Activated naive CD4-positive, alpha-beta T cell treated with anti-CD3 and anti-CD28 coated beads for 36 hours (primary cell): ENCODE measurements at regions not wholly inside any gene's neighbourhood (a gene's known extent, or its start where the extent isn't known, plus 50 kb on each side); places are given as distances from the start of the nearest gene placed in this dataset.
"Not testable (repeated sequence)": the region's sequence is repeated elsewhere in the genome, so short reads cannot be mapped to it uniquely, and the experiment has no call there.

Experiments used
- CTCF ChIA-PET: fragments of 350-600 bp; sonication (Branson Sonifier 250); formaldehyde crosslinking; loops from one replicate; lab custom pipeline; 2021; ENCODE audit warnings: antibody characterized with exemption; lab: Charles Lee
- DNase-seq: peaks from one replicate; pipeline ENCODE4 v3.0.0-alpha.2; 2020
- H3K27ac Mint-ChIP-seq: one replicate; pipeline ENCODE4 v1.8.0; 2021; ENCODE audit warnings: mild to moderate bottlenecking, mixed read lengths
- H3K27me3 Mint-ChIP-seq: one replicate; pipeline ENCODE4 v1.8.0; 2021; ENCODE audit warnings: low read depth, mixed read lengths
- H3K36me3 Mint-ChIP-seq: one replicate; pipeline ENCODE4 v1.8.0; 2021; ENCODE audit warnings: low read depth, mixed read lengths
- H3K4me1 Mint-ChIP-seq: one replicate; pipeline ENCODE4 v1.8.0; 2021; ENCODE audit warnings: low read depth, mixed read lengths
- H3K4me3 Mint-ChIP-seq: one replicate; pipeline ENCODE4 v1.8.0; 2021; ENCODE audit warnings: mild to moderate bottlenecking, moderate library complexity, mixed read lengths
- H3K9me3 Mint-ChIP-seq: one replicate; pipeline ENCODE4 v1.8.0; 2021; ENCODE audit warnings: mixed read lengths
- intact Hi-C: fragments of 100-400 bp; cut with micrococcal nuclease; formaldehyde crosslinking; loops from one replicate; pipeline ENCODE4 v1.15.1; 2023

GRCh38 chr1:207196135-207196534 lies 92.1 kb downstream of the C4BPA start:
- H3K9me3 Mint-ChIP-seq = peaks cover 22% of the 10 kb centered on the region
- DNase-seq, intact Hi-C loops, H3K36me3 Mint-ChIP-seq, H3K4me3 Mint-ChIP-seq, H3K27me3 Mint-ChIP-seq, H3K27ac Mint-ChIP-seq, CTCF ChIA-PET, H3K4me1 Mint-ChIP-seq: not testable (repeated sequence)

DNA sequence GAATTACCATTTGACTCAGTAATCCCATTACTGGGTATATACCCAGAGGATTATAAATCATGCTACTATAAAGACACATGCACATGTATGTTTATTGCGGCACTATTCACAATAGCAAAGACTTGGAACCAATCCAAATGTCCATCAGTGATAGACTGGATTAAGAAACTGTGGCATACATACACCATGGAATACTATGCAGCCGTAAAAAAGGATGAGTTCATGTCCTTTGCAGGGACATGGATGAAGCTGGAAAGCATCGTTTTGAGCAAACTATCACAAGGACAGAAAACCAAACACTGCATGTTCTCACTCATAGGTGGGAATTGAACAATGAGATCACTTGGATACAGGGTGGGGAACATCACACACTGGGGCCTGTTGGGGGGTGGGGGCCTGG lies 97.5 kb downstream of the C4BPA start:
- H3K27me3 Mint-ChIP-seq, H3K4me3 Mint-ChIP-seq, H3K4me1 Mint-ChIP-seq, H3K36me3 Mint-ChIP-seq, DNase-seq, intact Hi-C loops, H3K27ac Mint-ChIP-seq: not testable (repeated sequence)
- H3K9me3 Mint-ChIP-seq = peaks cover 28% of the 10 kb centered on the region
- CTCF ChIA-PET = interaction anchor here (0.5 kb wide), 1 partner anchor 85 kb away, joined by 3 read pairs; no protein-coding TSS in a partner anchor

DNA sequence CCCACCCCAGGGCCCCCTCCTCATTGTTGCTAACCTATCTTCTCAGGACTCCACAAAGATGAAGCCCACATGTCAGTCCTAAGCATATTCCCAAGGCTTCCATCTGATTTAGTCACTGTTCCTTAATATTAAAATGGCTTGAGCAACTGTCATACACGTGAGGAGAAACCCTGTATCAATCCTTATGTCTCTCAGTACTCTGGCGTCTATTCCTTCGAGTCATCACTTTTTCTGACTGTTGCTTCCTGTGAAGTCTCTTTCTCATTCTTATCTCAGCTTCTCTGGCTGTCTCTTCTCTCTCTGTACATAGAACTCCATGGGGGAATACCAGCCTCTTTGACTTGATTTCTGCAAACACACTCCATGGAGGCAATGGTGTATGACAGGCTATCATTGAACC lies 98.4 kb downstream of the C4BPA start:
- no peak overlapping the region for H3K27ac Mint-ChIP-seq
- intact Hi-C loops = no loop called here
- DNase-seq = no peak
- CTCF ChIA-PET = interaction anchor here (0.7 kb wide), 1 partner anchor 18 kb away, joined by 3 read pairs; no protein-coding TSS in a partner anchor
- H3K27me3 Mint-ChIP-seq = no peaks in the 10 kb centered on the region
- H3K36me3 Mint-ChIP-seq = peaks cover 4% of the 10 kb centered on the region
- peaks cover 25% of the 10 kb centered on the region for H3K9me3 Mint-ChIP-seq
- no peak overlapping the region for H3K4me3 Mint-ChIP-seq
- H3K4me1 Mint-ChIP-seq = peaks cover 5% of the 10 kb centered on the region

- peaks cover 5% of the 10 kb centered on the region for H3K4me1 Mint-ChIP-seq
- intact Hi-C loops = no loop called here
- H3K27ac Mint-ChIP-seq = no peak overlapping the region
- H3K27me3 Mint-ChIP-seq = no peaks in the 10 kb centered on the region
- H3K4me3 Mint-ChIP-seq = no peak overlapping the region
- CTCF ChIA-PET = no interaction called here
- no peak for DNase-seq
- peaks cover 23% of the 10 kb centered on the region for H3K9me3 Mint-ChIP-seq
- H3K36me3 Mint-ChIP-seq = peaks cover 7% of the 10 kb centered on the region
Observed at GRCh38 chr1:207203541-207203940, 99.5 kb downstream of the C4BPA start.

DNA sequence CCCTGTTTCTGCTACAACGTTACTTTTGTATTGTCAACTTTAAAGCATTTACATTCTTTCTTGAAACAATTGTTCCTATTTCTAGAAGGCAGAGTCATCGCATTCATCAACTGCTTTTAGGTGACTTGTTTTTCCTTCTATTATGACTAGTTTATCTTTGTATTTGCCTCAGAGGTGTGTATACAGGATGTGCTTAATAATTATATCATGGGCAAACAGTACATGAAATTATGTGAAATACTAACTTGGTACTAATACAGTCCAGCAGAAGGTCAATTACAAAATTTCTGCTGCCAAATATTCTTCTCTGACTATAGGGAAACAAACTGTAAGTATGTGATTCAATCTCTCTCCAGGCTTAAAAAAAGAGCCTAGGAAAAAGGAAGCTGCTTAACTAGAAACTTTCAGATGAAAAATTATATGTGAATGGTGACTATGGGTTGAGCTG lies 101.6 kb downstream of the C4BPA start:
- Mint-ChIP-seq H3K9me3 (peaks cover 17% of the 10 kb centered on the region), H3K36me3 (peaks cover 7% of the 10 kb centered on the region), H3K27me3 (no peaks in the 10 kb centered on the region), H3K4me1 (peaks cover 5% of the 10 kb centered on the region), H3K27ac (no peak overlapping the region), H3K4me3 (no peak overlapping the region)
- CTCF ChIA-PET = no interaction called here
- intact Hi-C loops = no loop called here
- no peak for DNase-seq

- H3K27me3 Mint-ChIP-seq, DNase-seq, H3K27ac Mint-ChIP-seq, intact Hi-C loops, CTCF ChIA-PET, H3K4me1 Mint-ChIP-seq, H3K4me3 Mint-ChIP-seq, H3K36me3 Mint-ChIP-seq: not testable (repeated sequence)
- peaks cover 12% of the 10 kb centered on the region for H3K9me3 Mint-ChIP-seq
Observed at GRCh38 chr1:207208691-207209090, 104.7 kb downstream of the C4BPA start.

GRCh38 chr1:207214453-207214852 lies 107.0 kb upstream of the CD55 start:
- CTCF ChIA-PET = no interaction called here
- H3K27me3 Mint-ChIP-seq = no peaks in the 10 kb centered on the region
- no peak for DNase-seq
- peaks cover 3% of the 10 kb centered on the region for H3K36me3 Mint-ChIP-seq
- intact Hi-C loops = no loop called here
- peaks cover 13% of the 10 kb centered on the region for H3K9me3 Mint-ChIP-seq
- peaks cover 4% of the 10 kb centered on the region for H3K4me1 Mint-ChIP-seq
- H3K4me3 Mint-ChIP-seq = no peak overlapping the region
- no peak overlapping the region for H3K27ac Mint-ChIP-seq

DNA sequence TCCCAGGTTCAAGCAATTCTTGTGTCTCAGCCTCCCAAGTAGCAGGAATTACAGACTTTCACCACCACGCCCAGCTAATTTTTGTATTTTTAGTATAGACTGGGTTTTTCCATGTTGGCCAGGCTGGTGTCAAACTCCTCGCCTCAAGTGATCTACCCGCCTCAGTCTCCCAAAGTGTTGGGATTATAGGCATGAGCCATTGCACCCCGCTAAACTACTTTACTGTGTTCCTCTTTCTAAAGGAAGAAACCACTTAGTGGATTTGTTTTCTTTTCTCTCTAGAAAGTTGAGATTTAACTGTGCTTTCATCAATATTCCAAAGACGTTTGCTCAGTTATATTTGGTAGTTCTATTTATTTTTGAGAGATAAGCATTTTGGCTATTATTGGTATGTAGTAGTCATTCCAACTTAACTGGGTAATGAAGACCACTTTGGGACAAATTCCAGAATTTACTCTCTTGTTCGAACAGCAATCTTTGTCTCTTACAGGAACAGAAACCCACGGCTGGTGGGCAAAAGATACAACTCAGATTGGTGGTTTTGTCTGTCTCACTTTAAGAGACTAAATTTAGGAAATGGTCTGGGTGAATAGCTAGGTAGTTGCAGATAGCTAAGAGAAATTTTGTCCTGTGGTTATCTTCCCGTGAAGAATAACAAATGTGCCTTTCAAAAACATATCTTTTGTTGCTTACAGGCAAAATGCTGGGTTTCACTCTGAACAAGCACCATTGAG lies 103.5 kb upstream of the CD55 start:
- CTCF ChIA-PET = no interaction called here
- Mint-ChIP-seq H3K4me1 (peaks cover 4% of the 10 kb centered on the region), H3K27ac (no peak overlapping the region), H3K4me3 (no peak overlapping the region), H3K9me3 (peaks cover 10% of the 10 kb centered on the region), H3K36me3 (no peaks in the 10 kb centered on the region), H3K27me3 (no peaks in the 10 kb centered on the region)
- DNase-seq = no peak
- intact Hi-C loops = no loop called here

- no peak for DNase-seq
- H3K4me3 Mint-ChIP-seq = no peak overlapping the region
- H3K36me3 Mint-ChIP-seq = no peaks in the 10 kb centered on the region
- H3K27me3 Mint-ChIP-seq = no peaks in the 10 kb centered on the region
- H3K9me3 Mint-ChIP-seq = peaks cover 10% of the 10 kb centered on the region
- intact Hi-C loops = no loop called here
- H3K4me1 Mint-ChIP-seq = peaks cover 4% of the 10 kb centered on the region
- no peak overlapping the region for H3K27ac Mint-ChIP-seq
- CTCF ChIA-PET = interaction anchor here (1.2 kb wide), 1 partner anchor 431 kb away, joined by 3 read pairs; no protein-coding TSS in a partner anchor
Observed at GRCh38 chr1:207218512-207219362, 102.7 kb upstream of the CD55 start.

GRCh38 chr1:207219979-207220889 lies 101.2 kb upstream of the CD55 start:
- Mint-ChIP-seq H3K36me3 (no peaks in the 10 kb centered on the region), H3K4me3 (no peak overlapping the region), H3K4me1 (peaks cover 4% of the 10 kb centered on the region), H3K9me3 (no peaks in the 10 kb centered on the region), H3K27me3 (no peaks in the 10 kb centered on the region), H3K27ac (no peak overlapping the region)
- DNase-seq = no peak
- intact Hi-C loops = no loop called here
- CTCF ChIA-PET = interaction anchor here (0.6 to 1.2 kb wide), 3 partner anchors 8 to 429 kb away, joined by 3 read pairs; no protein-coding TSS in a partner anchor

- Mint-ChIP-seq H3K9me3 (no peaks in the 10 kb centered on the region), H3K4me1 (peaks cover 4% of the 10 kb centered on the region), H3K27me3 (no peaks in the 10 kb centered on the region), H3K4me3 (no peak overlapping the region), H3K36me3 (no peaks in the 10 kb centered on the region), H3K27ac (no peak overlapping the region)
- CTCF ChIA-PET = interaction anchor here (1.2 kb wide), 1 partner anchor 183 kb away, joined by 4 read pairs; no protein-coding TSS in a partner anchor
- intact Hi-C loops = no loop called here
- DNase-seq = no peak
Observed at GRCh38 chr1:207221934-207222351, 99.5 kb upstream of the CD55 start.

DNA sequence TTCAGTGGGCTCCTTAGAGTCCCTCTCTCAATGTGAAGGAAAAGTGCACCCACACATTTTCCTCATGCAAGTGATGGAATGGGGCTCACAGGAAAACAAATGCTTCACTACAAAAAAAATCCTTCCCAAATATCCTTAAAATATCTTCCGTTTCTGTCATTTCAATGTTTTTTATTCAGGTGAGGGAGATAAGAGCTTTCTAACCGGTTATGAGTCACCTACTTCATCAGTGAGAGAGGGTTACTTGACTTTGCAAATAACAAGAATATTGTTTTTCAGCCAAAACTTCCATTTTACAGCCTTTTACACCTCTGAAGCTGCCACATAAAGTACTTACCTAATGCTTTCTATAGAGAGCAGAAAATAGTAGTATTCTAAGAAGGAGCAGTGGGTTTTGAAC lies 98.3 kb upstream of the CD55 start:
- no peak overlapping the region for H3K27ac Mint-ChIP-seq
- no peaks in the 10 kb centered on the region for H3K27me3 Mint-ChIP-seq
- H3K4me3 Mint-ChIP-seq = no peak overlapping the region
- intact Hi-C loops = no loop called here
- H3K4me1 Mint-ChIP-seq = peaks cover 3% of the 10 kb centered on the region
- DNase-seq = no peak
- no peaks in the 10 kb centered on the region for H3K36me3 Mint-ChIP-seq
- H3K9me3 Mint-ChIP-seq = no peaks in the 10 kb centered on the region
- CTCF ChIA-PET = interaction anchor here (0.8 kb wide), 1 partner anchor 59 kb away, joined by 3 read pairs; no protein-coding TSS in a partner anchor
